Stomach smooth muscle (tissue), 2 donors: ENCODE measurements at regions not wholly inside any gene's neighbourhood (a gene's known extent, or its start where the extent isn't known, plus 50 kb on each side); places are given as distances from the start of the nearest gene placed in this dataset.
"Not testable (repeated sequence)": the region's sequence is repeated elsewhere in the genome, so short reads cannot be mapped to it uniquely, and the experiment has no call there.

ENCODE experiments used
- H3K27ac ChIP-seq: one replicate; pipeline ENCODE4 v1.7.0; 2013; ENCODE audit warnings: mild to moderate bottlenecking, low read length, inconsistent platforms
- H3K27me3 ChIP-seq, 2 donors: one replicate each; pipeline ENCODE4 v1.7.0; 2013; ENCODE audit warnings: low read length in 2 of 2; ENCODE audit not compliant: insufficient read depth in 2 of 2, control insufficient read depth in 1 of 2
- H3K36me3 ChIP-seq, 2 donors: one replicate each; pipeline ENCODE4 v1.7.0; 2013; ENCODE audit warnings: low read length in 2 of 2; ENCODE audit not compliant: control insufficient read depth in 2 of 2, insufficient read depth in 2 of 2
- H3K4me1 ChIP-seq: one replicate; pipeline ENCODE4 v1.7.0; 2013; ENCODE audit warnings: low read length; ENCODE audit not compliant: control insufficient read depth, insufficient read depth
- H3K4me3 ChIP-seq, 2 donors: one replicate each; pipeline ENCODE4 v1.7.0; 2013; ENCODE audit warnings: low read length in 2 of 2
- H3K9ac ChIP-seq, 2 donors: one replicate each; pipeline ENCODE4 v1.7.0; 2013; ENCODE audit warnings: low read length in 2 of 2, mild to moderate bottlenecking in 1 of 2
- H3K9me3 ChIP-seq, 2 donors: one replicate each; pipeline ENCODE4 v1.7.0; 2013; ENCODE audit warnings: low read length in 2 of 2; ENCODE audit not compliant: control insufficient read depth in 2 of 2
- donor health status: healthy.
- donor health status: Pancreatic carcinoma.

DNA sequence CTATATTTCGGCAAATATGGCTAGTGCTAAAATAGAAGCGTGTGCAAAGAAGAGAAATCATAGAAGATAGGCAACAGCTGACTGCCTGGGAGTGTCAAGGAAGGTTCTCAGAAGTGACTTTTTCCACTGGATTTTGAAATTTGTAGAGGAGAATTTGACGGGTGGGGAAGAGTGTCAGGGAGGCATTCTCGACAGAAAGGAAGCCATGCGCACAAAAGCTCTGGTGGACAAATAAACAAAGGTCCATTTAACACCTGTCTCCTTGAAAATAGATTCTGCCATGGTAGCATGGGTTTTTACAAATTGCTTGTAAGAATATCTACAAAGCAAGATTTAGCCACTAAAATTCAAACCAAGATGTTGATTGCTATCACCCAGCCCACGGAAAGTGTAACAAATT, 1081.5 kb downstream of the GALC start:
- Histone ChIP-seq H3K9ac (no peak overlapping the region), H3K4me3 (no peak overlapping the region), H3K36me3 (no peaks in the 10 kb centered on the region), H3K27ac (no peak overlapping the region), H3K4me1 (no peaks in the 10 kb centered on the region), H3K27me3 (no peaks in the 10 kb centered on the region), H3K9me3 (no peaks in the 10 kb centered on the region)

DNA sequence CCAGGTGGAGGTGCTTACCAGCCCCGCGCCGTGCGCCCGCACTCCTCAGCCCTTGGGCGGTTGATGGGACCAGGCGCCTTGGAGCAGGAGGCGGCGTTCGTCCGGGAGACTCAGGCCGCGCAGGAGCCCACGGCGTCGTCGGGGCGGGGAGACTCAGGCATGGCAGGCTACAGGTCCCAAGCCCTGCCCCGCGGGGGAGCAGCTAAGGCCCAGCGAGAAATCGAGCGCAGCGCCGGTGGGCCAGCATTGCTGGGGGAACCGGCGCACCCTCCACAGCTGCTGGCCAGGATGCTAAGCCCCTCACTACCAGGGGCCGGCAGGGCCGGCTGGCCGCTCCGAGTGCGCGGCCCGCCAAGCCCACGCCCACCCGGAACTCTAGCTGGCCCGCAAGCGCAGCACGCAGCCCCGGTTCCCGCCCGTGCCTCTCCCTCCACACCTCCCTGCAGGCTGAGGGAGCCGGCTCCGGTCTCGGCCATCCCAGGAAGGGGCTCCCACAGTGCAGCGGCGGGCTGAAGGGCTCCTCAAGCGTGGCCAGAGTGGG, 1087.5 kb downstream of the GALC start:
- H3K4me3 ChIP-seq, H3K9ac ChIP-seq, H3K4me1 ChIP-seq, H3K27me3 ChIP-seq, H3K36me3 ChIP-seq, H3K27ac ChIP-seq, H3K9me3 ChIP-seq: not testable (repeated sequence)

DNA sequence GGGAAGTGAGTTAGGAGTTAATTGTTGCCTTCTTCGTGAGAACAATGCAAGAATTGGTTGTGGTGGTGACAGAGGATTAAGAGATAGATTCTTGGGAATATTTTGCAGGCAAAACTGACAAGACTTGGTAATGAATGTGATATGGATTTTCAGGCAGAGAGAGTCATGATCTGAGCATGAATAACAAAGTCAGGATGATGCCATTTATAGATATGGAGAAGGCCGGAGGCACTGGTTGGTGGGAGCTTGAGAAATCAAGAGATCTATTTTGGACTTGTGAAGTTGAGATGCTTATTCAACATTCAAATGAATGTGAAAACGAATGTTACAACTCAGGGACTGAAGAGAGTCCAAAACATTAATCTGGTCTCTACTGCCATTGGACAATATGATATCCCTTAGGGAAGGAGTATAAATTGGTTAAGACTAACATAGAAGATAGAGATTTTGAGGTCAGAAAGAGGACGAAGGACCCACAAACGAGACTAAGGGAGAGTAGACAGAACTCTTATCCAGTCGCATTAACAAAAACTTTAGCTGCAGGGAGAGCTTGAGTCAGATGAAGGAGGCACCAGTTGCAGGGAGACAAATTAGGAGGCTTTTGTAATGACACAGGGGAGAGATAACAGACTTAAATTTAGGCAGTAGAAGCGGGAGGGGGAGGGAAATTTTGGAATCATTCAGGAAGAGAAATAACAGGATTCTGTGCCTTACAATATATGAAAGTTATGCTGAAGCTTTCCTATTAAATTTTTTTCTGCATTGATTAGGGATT, 1090.6 kb downstream of the GALC start:
- Histone ChIP-seq H3K36me3 (no peaks in the 10 kb centered on the region), H3K27ac (no peak overlapping the region), H3K27me3 (peaks cover 0 to 3% of the 10 kb centered on the region in 2 donors), H3K9ac (no peak overlapping the region), H3K4me3 (no peak overlapping the region), H3K9me3 (no peaks in the 10 kb centered on the region), H3K4me1 (no peaks in the 10 kb centered on the region)

DNA sequence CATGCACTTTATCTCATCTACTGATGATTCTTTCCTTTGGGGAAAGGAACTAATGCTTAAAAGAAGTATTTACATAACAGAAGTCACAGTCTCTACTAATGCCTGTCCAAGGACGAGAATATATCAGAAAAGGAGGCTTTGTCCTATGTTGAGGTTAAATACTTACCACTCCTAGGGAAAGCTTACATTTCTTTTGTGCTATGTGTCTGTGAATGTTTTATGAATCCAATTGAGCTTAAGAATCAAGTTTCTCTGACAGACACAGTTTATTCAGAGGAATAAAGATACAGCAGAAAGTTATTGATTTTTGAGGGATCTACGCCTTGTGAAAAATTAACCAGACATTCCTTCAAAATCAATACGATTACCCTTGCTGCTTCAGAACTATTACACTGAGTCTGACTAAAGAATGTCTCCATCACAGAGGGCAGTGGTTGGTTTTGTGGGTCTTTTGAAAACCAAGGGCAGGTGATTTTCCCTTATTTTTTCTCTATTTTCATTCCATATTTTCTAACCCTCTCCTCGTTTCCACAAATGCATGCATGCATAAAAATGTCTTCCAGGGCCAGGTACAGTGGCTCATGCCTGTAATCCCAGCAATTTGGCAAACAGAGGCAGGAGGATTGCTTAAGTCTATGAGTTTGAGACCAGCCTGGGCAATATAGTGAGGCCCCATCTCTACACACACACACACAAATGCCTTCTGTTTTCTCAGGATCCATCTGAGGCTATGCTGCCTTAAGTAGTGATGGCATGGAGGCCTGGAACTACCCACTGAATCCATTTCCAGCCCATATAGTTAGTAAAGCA, 1095.1 kb downstream of the GALC start:
- Histone ChIP-seq H3K4me3 (no peak overlapping the region), H3K9ac (no peak overlapping the region), H3K36me3 (no peaks in the 10 kb centered on the region), H3K27me3 (peaks cover 0 to 3% of the 10 kb centered on the region in 2 donors), H3K4me1 (no peaks in the 10 kb centered on the region), H3K27ac (no peak overlapping the region), H3K9me3 (no peaks in the 10 kb centered on the region)

DNA sequence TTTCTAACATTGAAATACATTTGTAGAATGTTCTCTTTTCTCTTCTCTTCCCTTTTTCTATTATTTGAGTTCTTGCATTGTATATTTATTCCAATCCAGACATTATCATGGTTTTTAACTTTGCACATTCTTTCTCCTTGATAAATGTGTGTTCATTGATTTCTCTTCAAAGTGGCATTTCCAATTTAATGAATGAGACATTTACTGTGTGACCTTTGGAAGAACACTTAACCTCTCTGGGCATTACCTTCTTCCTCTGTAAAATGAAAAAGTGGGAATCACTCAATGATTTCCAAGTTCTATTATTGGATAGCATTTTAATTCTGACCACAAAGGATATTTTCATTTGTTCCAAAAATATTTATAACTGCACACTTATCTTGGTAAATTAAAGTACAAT, 1095.8 kb downstream of the GALC start:
- no peak overlapping the region for H3K4me3 ChIP-seq
- no peak overlapping the region for H3K9ac ChIP-seq
- H3K9me3 ChIP-seq, result no peaks in the 10 kb centered on the region
- H3K27ac ChIP-seq, result no peak overlapping the region
- no peaks in the 10 kb centered on the region for H3K36me3 ChIP-seq
- H3K4me1 ChIP-seq, result no peaks in the 10 kb centered on the region
- H3K27me3 ChIP-seq, result peaks cover 0 to 3% of the 10 kb centered on the region in 2 donors

DNA sequence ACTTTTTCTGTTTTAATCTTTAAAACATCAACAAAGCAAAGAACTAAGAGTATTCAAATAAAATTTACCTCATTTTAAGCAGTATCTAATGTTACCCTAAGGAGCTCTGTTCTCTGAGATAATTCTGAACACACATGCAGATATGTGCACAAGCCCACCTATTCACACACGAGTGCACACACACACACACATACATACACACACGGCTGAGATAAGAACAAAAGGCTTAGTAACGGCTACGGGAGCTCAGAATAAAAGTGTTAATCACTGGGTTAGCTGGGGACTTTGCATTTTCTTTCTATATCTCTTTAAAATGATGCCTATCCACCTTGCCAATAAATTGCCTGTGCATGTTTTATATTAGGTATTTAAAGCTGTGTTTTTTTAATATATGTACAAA, 1096.3 kb downstream of the GALC start:
- H3K4me1 ChIP-seq, result no peaks in the 10 kb centered on the region
- no peak overlapping the region for H3K4me3 ChIP-seq
- H3K36me3 ChIP-seq, result no peaks in the 10 kb centered on the region
- H3K27me3 ChIP-seq, result peaks cover 0 to 3% of the 10 kb centered on the region in 2 donors
- no peak overlapping the region for H3K9ac ChIP-seq
- no peak overlapping the region for H3K27ac ChIP-seq
- no peaks in the 10 kb centered on the region for H3K9me3 ChIP-seq

DNA sequence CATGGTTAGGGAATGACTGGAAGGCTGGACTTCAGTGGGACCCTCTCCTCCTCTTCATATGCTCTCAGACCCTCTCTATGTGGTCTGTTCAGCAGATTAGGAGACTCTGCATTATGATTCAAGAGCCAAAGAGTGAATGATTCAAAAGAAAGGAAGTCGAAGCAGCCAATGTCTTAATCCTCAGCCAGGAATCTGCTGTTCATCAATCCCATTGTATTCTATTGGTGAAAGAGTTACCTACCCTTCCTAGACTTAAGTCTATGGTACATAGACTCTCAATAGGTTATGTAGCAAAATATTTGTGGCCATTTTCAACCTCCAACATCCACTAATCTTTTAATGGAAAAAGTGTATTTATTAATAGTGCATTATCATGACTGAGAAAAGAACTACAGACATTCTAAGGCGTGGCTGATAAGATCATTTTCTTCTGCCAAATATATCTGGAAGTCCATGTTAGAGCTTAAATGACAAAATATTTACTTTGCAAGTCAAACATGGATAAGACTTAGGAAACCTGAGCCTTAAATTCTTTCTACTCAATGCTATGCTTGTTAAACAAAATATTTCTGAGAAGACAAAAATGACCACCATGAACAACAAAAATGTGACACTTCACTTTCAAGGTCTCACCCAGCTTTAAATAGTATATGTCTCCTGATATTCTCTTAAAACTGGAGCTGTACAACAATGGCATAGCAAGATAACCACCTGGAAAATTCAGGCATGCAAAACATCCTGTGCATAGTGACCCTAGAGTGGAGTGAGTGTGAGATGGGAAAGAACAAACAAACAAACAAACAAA, 1100.6 kb downstream of the GALC start:
- Histone ChIP-seq H3K27me3 (no peaks in the 10 kb centered on the region), H3K4me3 (no peak overlapping the region), H3K4me1 (no peaks in the 10 kb centered on the region), H3K9me3 (no peaks in the 10 kb centered on the region), H3K9ac (no peak overlapping the region), H3K36me3 (no peaks in the 10 kb centered on the region), H3K27ac (no peak overlapping the region)

DNA sequence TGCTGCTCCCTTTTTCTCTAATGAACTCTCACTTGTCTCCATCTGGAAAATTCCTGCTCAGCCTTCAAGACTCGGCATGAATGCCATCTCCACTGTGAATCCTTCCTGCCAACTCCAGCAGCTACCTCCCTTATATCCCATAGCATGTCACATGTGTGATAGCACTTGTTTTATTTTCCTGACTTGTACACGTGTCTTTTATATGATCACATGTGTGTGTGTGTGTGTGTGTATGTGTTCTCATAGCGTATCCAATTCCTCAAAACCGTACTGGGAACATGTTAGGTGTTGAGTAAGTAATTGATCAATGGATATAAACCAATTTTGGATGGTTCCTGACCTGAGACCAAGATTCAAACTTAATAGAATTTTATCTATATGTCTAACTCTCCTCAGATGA, 1107.7 kb downstream of the GALC start:
- no peaks in the 10 kb centered on the region for H3K4me1 ChIP-seq
- no peak overlapping the region for H3K4me3 ChIP-seq
- H3K9ac ChIP-seq, result no peak overlapping the region
- H3K9me3 ChIP-seq, result peaks cover 0 to 5% of the 10 kb centered on the region in 2 donors
- H3K27me3 ChIP-seq, result no peaks in the 10 kb centered on the region
- H3K27ac ChIP-seq, result no peak overlapping the region
- H3K36me3 ChIP-seq, result no peaks in the 10 kb centered on the region

DNA sequence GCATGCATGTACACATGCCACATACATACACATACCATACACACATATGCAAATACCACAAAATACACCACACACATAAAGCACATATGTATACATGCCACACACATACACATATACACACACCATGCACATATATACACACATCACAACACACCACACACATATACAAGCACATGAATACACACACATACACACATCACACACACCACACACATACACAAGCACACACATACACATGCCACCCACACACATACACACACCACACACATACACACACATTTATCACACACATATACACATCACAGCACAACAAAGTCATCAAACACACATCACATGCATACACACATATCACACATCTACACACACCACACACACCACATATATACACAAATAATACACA, 1108.5 kb downstream of the GALC start:
- Histone ChIP-seq H3K9ac (no peak overlapping the region), H3K4me1 (no peaks in the 10 kb centered on the region), H3K36me3 (no peaks in the 10 kb centered on the region), H3K27ac (no peak overlapping the region), H3K27me3 (no peaks in the 10 kb centered on the region), H3K9me3 (peaks cover 0 to 5% of the 10 kb centered on the region in 2 donors), H3K4me3 (no peak overlapping the region)

DNA sequence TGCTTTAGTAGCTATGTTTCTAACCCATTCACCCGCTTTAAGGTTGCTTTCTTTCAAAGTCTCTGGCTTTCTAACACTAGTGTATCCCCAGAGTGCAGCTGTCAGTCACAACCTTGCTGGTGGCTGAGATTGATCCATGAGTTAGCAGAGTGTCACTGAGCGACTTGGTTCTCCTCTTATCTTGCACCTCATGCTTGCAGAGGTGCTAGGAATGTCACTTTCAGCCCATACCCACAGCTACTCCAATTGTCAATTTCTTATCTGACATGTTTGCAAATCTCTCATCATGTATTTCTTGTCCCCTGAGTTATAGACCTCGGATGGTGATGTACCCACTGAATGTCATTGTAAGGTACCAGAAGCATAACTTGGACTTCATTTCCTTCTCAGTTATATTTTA, 1110.2 kb downstream of the GALC start:
- Histone ChIP-seq H3K9me3 (peaks cover 0 to 5% of the 10 kb centered on the region in 2 donors), H3K4me1 (no peaks in the 10 kb centered on the region), H3K36me3 (no peaks in the 10 kb centered on the region), H3K4me3 (no peak overlapping the region), H3K27me3 (no peaks in the 10 kb centered on the region), H3K9ac (no peak overlapping the region), H3K27ac (no peak overlapping the region)
